Uterus (tissue), 3 donors: ENCODE measurements at regions not wholly inside any gene's neighbourhood (a gene's known extent, or its start where the extent isn't known, plus 50 kb on each side); places are given as distances from the start of the nearest gene placed in this dataset.
"Not testable (repeated sequence)": the region's sequence is repeated elsewhere in the genome, so short reads cannot be mapped to it uniquely, and the experiment has no call there.

ENCODE experiments used
- DNase-seq, 2 donors: peaks; one replicate each; pipeline ENCODE4 v3.0.0-alpha.2; 2019 to 2020
- H3K27ac ChIP-seq, 2 donors: fragments of 200-600 bp; sonication (generic); 1 replicate in 1 of 2; 2 replicates in 1 of 2; pipeline ENCODE4 v1.5.1; 2016 to 2018
- H3K27me3 ChIP-seq, 2 donors: fragments of 200-600 bp; sonication (generic); one replicate each; pipeline ENCODE4 v1.5.1; 2018 to 2019; ENCODE audit warnings: control low read depth in 1 of 2
- H3K36me3 ChIP-seq, 2 donors: fragments of 200-600 bp; sonication (generic); one replicate each; pipeline ENCODE4 v1.5.1; 2019; ENCODE audit warnings: control low read depth in 1 of 2
- H3K4me1 ChIP-seq, 2 donors: fragments of 200-600 bp; sonication (generic); one replicate each; pipeline ENCODE4 v1.5.1; 2018 to 2019; ENCODE audit warnings: control low read depth in 1 of 2
- H3K4me3 ChIP-seq, 2 donors: fragments of 200-600 bp; sonication (generic); 1 replicate in 1 of 2; 2 replicates in 1 of 2; pipeline ENCODE4 v1.5.1; 2018 to 2019; ENCODE audit warnings: mild to moderate bottlenecking in 1 of 2
- H3K9me3 ChIP-seq, 2 donors: fragments of 200-600 bp; sonication (generic); one replicate each; pipeline ENCODE4 v1.5.1; 2019; ENCODE audit warnings: control low read depth in 1 of 2
- CTCF ChIP-seq, 4 experiments: fragments of 200-600 bp in 2 of 4; fragments of 450-650 bp in 2 of 4; sonication (generic) in 2 of 4; IDR thresholded peaks; one replicate each; pipeline ENCODE4 v1.5.1; 2016 to 2019; ENCODE audit warnings: antibody characterized with exemption in 4 of 4, mild to moderate bottlenecking in 2 of 4, moderate library complexity in 1 of 4
- POLR2A ChIP-seq, 2 donors: fragments of 450-650 bp; IDR thresholded peaks; one replicate each; pipeline ENCODE4 v1.6.1; 2016; ENCODE audit warnings: antibody characterized with exemption in 2 of 2, mild to moderate bottlenecking in 1 of 2, moderate library complexity in 1 of 2
- intact Hi-C: fragments of 100-400 bp; cut with DNase I; formaldehyde crosslinking; loops from one replicate; pipeline ENCODE4 v1.15.1; 2023; ENCODE audit warnings: low total_unique reads
- donor health status: DM: yes; HTN: yes; CAD: no.

DNA sequence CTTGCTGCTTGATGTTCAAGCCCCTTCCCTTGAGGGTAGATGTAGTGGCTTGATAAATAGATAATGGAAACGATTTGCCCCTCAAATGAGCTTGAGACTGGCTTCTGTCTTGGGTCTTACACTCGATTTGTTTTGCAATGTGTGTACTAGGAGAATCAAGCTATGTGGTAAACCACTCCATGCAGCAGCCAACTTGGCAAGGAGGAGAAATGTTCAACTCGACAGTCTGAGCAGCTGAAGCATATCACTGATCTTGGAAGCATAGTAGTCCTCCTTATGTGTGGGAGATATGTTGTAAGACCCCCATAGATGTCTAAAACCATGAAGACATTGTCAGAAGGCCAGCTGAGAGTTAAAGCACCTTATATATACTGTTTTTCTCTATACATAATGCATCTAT lies 125.3 kb downstream of the CCNG2 start:
- Histone ChIP-seq H3K36me3 (no peaks in the 10 kb centered on the region), H3K4me3 (no peak overlapping the region), H3K9me3 (no peaks in the 10 kb centered on the region), H3K27me3 (no peaks in the 10 kb centered on the region), H3K27ac (no peak overlapping the region), H3K4me1 (no peaks in the 10 kb centered on the region)
- TF ChIP-seq POLR2A (IDR thresholded peaks at IDR 0.05) (no peak), CTCF (IDR thresholded peaks at IDR 0.05) (no peak)
- intact Hi-C loops, result no loop called here
- no peak for DNase-seq

GRCh38 chr4:77284036-77284435 lies 127.0 kb downstream of the CCNG2 start:
- intact Hi-C loops, result no loop called here
- H3K27me3 ChIP-seq, result no peaks in the 10 kb centered on the region
- TF ChIP-seq POLR2A (IDR thresholded peaks at IDR 0.05) (no peak), CTCF (IDR thresholded peaks at IDR 0.05) (no peak)
- no peak overlapping the region for H3K4me3 ChIP-seq
- no peaks in the 10 kb centered on the region for H3K4me1 ChIP-seq
- no peak for DNase-seq
- H3K9me3 ChIP-seq, result no peaks in the 10 kb centered on the region
- no peaks in the 10 kb centered on the region for H3K36me3 ChIP-seq
- no peak overlapping the region for H3K27ac ChIP-seq

DNA sequence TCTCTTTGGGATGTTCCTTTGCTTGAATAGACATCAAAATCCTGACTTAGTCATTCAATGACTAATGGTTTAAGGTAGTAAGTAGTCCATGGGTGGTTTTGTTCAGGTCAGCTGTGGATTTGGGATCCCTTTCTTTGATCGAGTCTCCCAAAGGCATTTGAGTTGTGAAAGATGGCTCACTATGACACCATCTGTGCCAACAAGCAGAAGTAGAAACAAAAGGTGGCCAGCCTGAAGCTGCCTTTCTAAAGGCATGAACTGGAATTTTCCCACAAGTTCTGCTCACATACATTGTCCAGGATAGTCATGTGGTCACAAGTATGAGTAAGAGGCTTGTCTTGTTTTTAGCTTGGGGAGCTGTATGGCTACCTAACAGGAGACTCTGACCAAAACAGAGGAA lies 129.9 kb downstream of the CCNG2 start:
- Histone ChIP-seq H3K36me3 (no peaks in the 10 kb centered on the region), H3K9me3 (no peaks in the 10 kb centered on the region), H3K27ac (no peak overlapping the region), H3K4me1 (no peaks in the 10 kb centered on the region), H3K27me3 (no peaks in the 10 kb centered on the region), H3K4me3 (no peak overlapping the region)
- DNase-seq, result no peak
- TF ChIP-seq POLR2A (IDR thresholded peaks at IDR 0.05) (no peak), CTCF (IDR thresholded peaks at IDR 0.05) (no peak)
- intact Hi-C loops, result no loop called here

GRCh38 chr4:77293426-77293825 lies 136.4 kb downstream of the CCNG2 start:
- Histone ChIP-seq H3K9me3 (no peaks in the 10 kb centered on the region), H3K4me3 (no peak overlapping the region), H3K27me3 (no peaks in the 10 kb centered on the region), H3K27ac (no peak overlapping the region), H3K36me3 (no peaks in the 10 kb centered on the region), H3K4me1 (no peaks in the 10 kb centered on the region)
- intact Hi-C loops, result no loop called here
- TF ChIP-seq CTCF (IDR thresholded peaks at IDR 0.05), result no peak
- no peak for TF ChIP-seq POLR2A (IDR thresholded peaks at IDR 0.05)
- no peak for DNase-seq

GRCh38 chr4:77300996-77301395 lies 144.0 kb downstream of the CCNG2 start:
- H3K4me3 ChIP-seq, H3K4me1 ChIP-seq, intact Hi-C loops, H3K9me3 ChIP-seq, H3K27ac ChIP-seq, H3K27me3 ChIP-seq, H3K36me3 ChIP-seq, DNase-seq: not testable (repeated sequence)

DNA sequence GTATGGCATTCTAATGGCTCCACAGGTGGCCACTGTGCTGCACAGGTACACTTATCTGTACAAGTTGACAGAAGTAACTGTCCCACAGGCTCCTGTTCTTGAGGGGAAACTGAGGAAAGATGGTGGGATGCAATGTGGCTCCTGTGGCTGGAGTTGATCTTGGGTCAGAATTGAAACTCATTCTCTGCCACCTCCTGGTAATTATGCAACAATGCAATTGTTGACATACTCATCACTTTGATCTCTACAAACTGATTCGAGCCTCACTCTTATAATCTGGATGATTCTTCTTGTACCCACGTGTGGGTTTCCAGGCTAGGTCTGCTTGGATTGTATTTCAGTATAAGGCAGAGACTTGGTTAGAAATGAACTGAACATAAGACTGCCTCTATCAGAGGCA lies 148.8 kb downstream of the CCNG2 start:
- H3K36me3 ChIP-seq, result no peaks in the 10 kb centered on the region
- intact Hi-C loops, result no loop called here
- TF ChIP-seq CTCF (IDR thresholded peaks at IDR 0.05) (no peak), POLR2A (IDR thresholded peaks at IDR 0.05) (no peak)
- H3K4me1 ChIP-seq, result no peaks in the 10 kb centered on the region
- no peak for DNase-seq
- H3K27ac ChIP-seq, result no peak overlapping the region
- H3K9me3 ChIP-seq, result no peaks in the 10 kb centered on the region
- no peaks in the 10 kb centered on the region for H3K27me3 ChIP-seq
- no peak overlapping the region for H3K4me3 ChIP-seq
